ENCODE measurements at regions not wholly inside any gene's neighbourhood (a gene's known extent, or its start where the extent isn't known, plus 50 kb on each side); places are given as distances from the start of the nearest gene placed in this dataset.

GRCh38 chr15:37880009-37880834 lies 54.2 kb upstream of the TMCO5A start:
- peak; percentile 28 to 55 for DNase-seq

- DNase-seq, result no peak
Observed at GRCh38 chr15:37880835-37881153, 53.6 kb upstream of the TMCO5A start.

- no peak for DNase-seq
Observed at GRCh38 chr15:37881237-37882013, 53.0 kb upstream of the TMCO5A start.

GRCh38 chr15:37882640-37883039 lies 51.8 kb upstream of the TMCO5A start:
- no peak for DNase-seq

Measured in NCI-H526 (cell line).